Prostate gland (tissue), 2 donors: ENCODE measurements at regions not wholly inside any gene's neighbourhood (a gene's known extent, or its start where the extent isn't known, plus 50 kb on each side); places are given as distances from the start of the nearest gene placed in this dataset.

ENCODE experiments used
- DNase-seq: peaks from one replicate; pipeline ENCODE4 v3.0.0-alpha.2; 2019; ENCODE audit warnings: low spot score
- H3K27ac ChIP-seq, 2 donors: fragments of 200-600 bp; sonication (generic); 2 replicates each; pipeline ENCODE4 v1.5.1; 2017 to 2019
- H3K27me3 ChIP-seq: fragments of 200-600 bp; sonication (generic); replicated peaks from 2 replicates; pipeline ENCODE4 v1.5.1; 2019; ENCODE audit not compliant: insufficient read depth
- H3K36me3 ChIP-seq, 2 donors: fragments of 200-600 bp; sonication (generic); 1 replicate in 1 of 2; 2 replicates in 1 of 2; pipeline versions ENCODE4 v1.5.1 to v1.8.1; 2017 to 2019
- H3K4me1 ChIP-seq: fragments of 200-600 bp; sonication (generic); replicated peaks from 2 replicates; pipeline ENCODE4 v1.5.1; 2019
- H3K4me3 ChIP-seq, 2 donors: fragments of 200-600 bp; sonication (generic); 2 replicates each; pipeline ENCODE4 v1.5.1; 2017 to 2019
- H3K9me3 ChIP-seq: fragments of 200-600 bp; sonication (generic); 2 replicates; pipeline ENCODE4 v1.5.1; 2017
- POLR2A ChIP-seq: fragments of 450-650 bp; IDR thresholded peaks from one replicate; pipeline ENCODE4 v1.6.1; 2016; ENCODE audit warnings: antibody characterized with exemption, mild to moderate bottlenecking
- POLR2AphosphoS5 ChIP-seq: sonication (generic); formaldehyde crosslinking; IDR thresholded peaks from one replicate; pipeline ENCODE4 v1.6.1; 2017; ENCODE audit warnings: antibody characterized with exemption
- WGBS: methylation state at CpG from one replicate; pipeline ENCODE4 v1.1.5; 2018; 5-methylcytosine and 5-hydroxymethylcytosine counted together
- intact Hi-C: fragments of 100-400 bp; cut with DNase I; formaldehyde crosslinking; loops from one replicate; pipeline ENCODE4 v1.14.2; 2022
- TF ChIP-seq, protein P1 (sequence below), 4 experiments: fragments of 200-600 bp in 2 of 4; fragments of 450-650 bp in 2 of 4; sonication (generic) in 2 of 4; IDR thresholded peaks; 1 replicate in 3 of 4; 2 replicates in 1 of 4; pipeline ENCODE4 v1.5.1; 2016 to 2019; ENCODE audit warnings: antibody characterized with exemption in 4 of 4, mild to moderate bottlenecking in 2 of 4, moderate library complexity in 2 of 4

DNA sequence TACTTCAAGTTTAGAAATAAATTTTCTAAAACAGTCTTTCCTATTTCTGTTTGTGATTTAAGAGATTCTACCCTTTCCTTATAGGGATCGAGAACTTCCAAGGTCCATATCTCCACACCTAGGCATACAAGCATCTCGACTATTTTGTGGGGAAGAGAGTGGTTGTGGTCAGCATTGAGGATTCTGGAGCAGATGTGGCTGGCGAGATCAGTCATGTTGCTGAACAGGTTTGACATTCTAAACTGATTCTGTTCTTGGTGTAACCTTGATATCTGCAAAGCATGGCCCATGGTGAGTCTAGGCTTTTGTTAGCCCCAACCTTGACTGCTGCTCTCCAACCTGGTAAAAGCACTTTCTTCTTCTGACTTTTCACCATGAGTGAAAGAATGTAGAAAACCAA, 167.6 kb upstream of the POGK start:
- no peak for DNase-seq
- H3K4me1 ChIP-seq: no peaks in the 10 kb centered on the region
- 66% methylated on average over 3 of the region's 3 CpGs for WGBS
- H3K27ac ChIP-seq: no peak overlapping the region
- no peaks in the 10 kb centered on the region for H3K36me3 ChIP-seq
- H3K4me3 ChIP-seq: no peak overlapping the region
- no peak for TF ChIP-seq POLR2A
- TF ChIP-seq POLR2AphosphoS5: no peak
- TF ChIP-seq, protein P1, sequence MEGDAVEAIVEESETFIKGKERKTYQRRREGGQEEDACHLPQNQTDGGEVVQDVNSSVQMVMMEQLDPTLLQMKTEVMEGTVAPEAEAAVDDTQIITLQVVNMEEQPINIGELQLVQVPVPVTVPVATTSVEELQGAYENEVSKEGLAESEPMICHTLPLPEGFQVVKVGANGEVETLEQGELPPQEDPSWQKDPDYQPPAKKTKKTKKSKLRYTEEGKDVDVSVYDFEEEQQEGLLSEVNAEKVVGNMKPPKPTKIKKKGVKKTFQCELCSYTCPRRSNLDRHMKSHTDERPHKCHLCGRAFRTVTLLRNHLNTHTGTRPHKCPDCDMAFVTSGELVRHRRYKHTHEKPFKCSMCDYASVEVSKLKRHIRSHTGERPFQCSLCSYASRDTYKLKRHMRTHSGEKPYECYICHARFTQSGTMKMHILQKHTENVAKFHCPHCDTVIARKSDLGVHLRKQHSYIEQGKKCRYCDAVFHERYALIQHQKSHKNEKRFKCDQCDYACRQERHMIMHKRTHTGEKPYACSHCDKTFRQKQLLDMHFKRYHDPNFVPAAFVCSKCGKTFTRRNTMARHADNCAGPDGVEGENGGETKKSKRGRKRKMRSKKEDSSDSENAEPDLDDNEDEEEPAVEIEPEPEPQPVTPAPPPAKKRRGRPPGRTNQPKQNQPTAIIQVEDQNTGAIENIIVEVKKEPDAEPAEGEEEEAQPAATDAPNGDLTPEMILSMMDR (IDR thresholded peaks at IDR 0.05): no peak
- intact Hi-C loops: no loop called here
- H3K9me3 ChIP-seq: no peaks in the 10 kb centered on the region
- no peaks in the 10 kb centered on the region for H3K27me3 ChIP-seq

DNA sequence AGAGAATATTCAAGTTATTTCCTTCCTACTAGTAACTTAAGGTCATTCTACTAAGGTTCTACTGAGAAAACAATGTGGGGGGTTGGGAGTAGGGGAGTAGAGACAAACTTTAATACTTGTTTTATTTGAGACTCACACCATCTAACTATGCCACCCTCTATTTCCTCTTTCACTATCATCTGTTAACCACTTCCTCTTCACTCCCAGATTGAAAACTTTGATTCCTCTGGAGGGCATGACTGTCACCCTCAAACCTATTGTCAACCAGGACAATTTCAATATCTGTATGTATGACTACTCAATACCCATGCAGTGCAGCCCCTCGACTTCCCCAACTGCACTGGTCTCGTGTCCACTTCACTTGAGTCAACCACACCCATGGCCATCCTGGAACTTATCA, 165.6 kb upstream of the POGK start:
- 83% methylated on average over 2 of the region's 2 CpGs for WGBS
- H3K4me3 ChIP-seq: no peak overlapping the region
- no peaks in the 10 kb centered on the region for H3K36me3 ChIP-seq
- DNase-seq: no peak
- TF ChIP-seq, protein P1 (IDR thresholded peaks at IDR 0.05): no peak
- TF ChIP-seq POLR2A (no peak), POLR2AphosphoS5 (no peak)
- no peaks in the 10 kb centered on the region for H3K9me3 ChIP-seq
- no peak overlapping the region for H3K27ac ChIP-seq
- intact Hi-C loops: no loop called here
- H3K27me3 ChIP-seq: no peaks in the 10 kb centered on the region
- no peaks in the 10 kb centered on the region for H3K4me1 ChIP-seq

DNA sequence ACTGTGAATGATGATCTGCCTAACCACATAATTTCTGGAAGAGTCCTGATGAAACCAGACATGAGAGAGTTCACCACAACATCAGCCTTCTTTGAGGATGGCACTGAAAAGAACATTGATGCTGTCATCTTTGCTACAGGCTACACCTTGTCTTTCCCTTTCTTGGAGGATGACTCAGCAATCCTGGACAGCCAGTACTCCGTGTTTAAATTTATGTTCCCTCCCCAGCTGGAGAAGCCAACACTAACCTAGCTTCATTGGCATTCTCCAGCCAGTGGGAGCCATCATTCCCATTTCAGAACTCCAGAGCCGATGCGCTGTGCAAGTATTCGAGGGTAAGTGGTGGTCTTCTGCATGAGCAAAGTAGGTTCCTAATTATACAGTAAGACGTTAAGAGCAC, 164.1 kb upstream of the POGK start:
- TF ChIP-seq POLR2A: no peak
- TF ChIP-seq POLR2AphosphoS5: no peak
- TF ChIP-seq, protein P1 (IDR thresholded peaks at IDR 0.05): no peak
- Histone ChIP-seq H3K27me3 (no peaks in the 10 kb centered on the region), H3K9me3 (no peaks in the 10 kb centered on the region), H3K36me3 (no peaks in the 10 kb centered on the region), H3K4me1 (no peaks in the 10 kb centered on the region), H3K4me3 (no peak overlapping the region), H3K27ac (no peak overlapping the region)
- 79% methylated on average over 5 of the region's 5 CpGs for WGBS
- no peak for DNase-seq
- intact Hi-C loops: no loop called here

DNA sequence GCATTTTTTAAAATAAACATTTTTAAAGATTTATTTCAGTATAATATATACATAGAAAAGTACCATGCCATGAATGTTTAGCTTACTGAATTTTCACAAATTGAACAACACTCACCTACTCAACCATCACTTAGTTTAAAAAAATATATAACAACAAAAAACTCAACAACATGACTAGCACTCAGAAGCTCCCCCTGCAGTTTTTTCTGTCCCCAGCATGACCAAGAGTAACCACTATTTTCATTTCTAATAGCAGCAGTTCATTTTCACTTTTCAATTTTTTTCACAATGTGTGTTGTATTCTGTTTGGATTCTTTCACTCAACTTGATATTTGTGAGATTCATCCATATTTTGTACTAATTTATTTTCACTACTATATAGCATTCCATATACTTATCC, 162.3 kb upstream of the POGK start:
- no peak for DNase-seq
- Histone ChIP-seq H3K4me1 (no peaks in the 10 kb centered on the region), H3K36me3 (no peaks in the 10 kb centered on the region), H3K27ac (no peak overlapping the region), H3K9me3 (no peaks in the 10 kb centered on the region), H3K4me3 (no peak overlapping the region), H3K27me3 (no peaks in the 10 kb centered on the region)
- intact Hi-C loops: no loop called here
- TF ChIP-seq POLR2AphosphoS5: no peak
- TF ChIP-seq, protein P1 (IDR thresholded peaks at IDR 0.05): no peak
- TF ChIP-seq POLR2A: no peak

DNA sequence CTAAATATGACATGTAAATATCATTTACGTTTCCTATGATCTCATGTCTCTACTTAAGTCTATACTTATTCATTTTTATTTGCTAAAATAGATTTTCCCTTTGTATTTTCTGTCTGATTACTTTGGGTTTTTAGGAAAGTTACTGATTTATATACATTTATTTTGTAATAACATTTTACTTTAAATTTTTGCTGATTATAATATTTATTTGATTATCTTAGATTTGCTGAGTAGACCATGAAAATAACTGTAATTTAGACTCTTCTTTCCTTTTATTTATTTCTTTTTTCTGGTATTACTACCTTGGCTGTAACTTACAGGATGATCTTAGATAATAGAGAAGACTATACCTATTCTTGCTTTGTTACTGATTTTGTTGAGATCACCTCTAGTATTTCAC, 159.9 kb upstream of the POGK start:
- DNase-seq: no peak
- Histone ChIP-seq H3K4me1 (no peaks in the 10 kb centered on the region), H3K9me3 (no peaks in the 10 kb centered on the region), H3K4me3 (no peak overlapping the region), H3K27me3 (no peaks in the 10 kb centered on the region), H3K27ac (no peak overlapping the region), H3K36me3 (no peaks in the 10 kb centered on the region)
- 83% methylated on average over 1 of the region's 1 CpG for WGBS
- intact Hi-C loops: no loop called here
- TF ChIP-seq POLR2A (no peak), POLR2AphosphoS5 (no peak)
- TF ChIP-seq, protein P1 (IDR thresholded peaks at IDR 0.05): no peak
